22Rv1 (cell line): ENCODE measurements at regions not wholly inside any gene's neighbourhood (a gene's known extent, or its start where the extent isn't known, plus 50 kb on each side); places are given as distances from the start of the nearest gene placed in this dataset.

Source experiments
- CTCF ChIP-seq: fragments of 450-650 bp; IDR thresholded peaks from 2 replicates; pipeline ENCODE4 v1.5.1; 2017; ENCODE audit warnings: mild to moderate bottlenecking
- ZFX ChIP-seq: fragments of 450-650 bp; IDR thresholded peaks from 2 replicates; pipeline ENCODE4 v1.6.1; 2017; ENCODE audit warnings: antibody characterized with exemption, borderline replicate concordance

GRCh38 chr1:219550201-219550600 lies 62.7 kb downstream of the ZC3H11B start:
- TF ChIP-seq CTCF (no peak), ZFX (no peak)
